Left lobe of liver (tissue), 2 donors: ENCODE measurements at regions not wholly inside any gene's neighbourhood (a gene's known extent, or its start where the extent isn't known, plus 50 kb on each side); places are given as distances from the start of the nearest gene placed in this dataset.

Experiments
- ATAC-seq: fragments of 200-7000 bp; cut with Tn5 transposase; one replicate; pipeline ENCODE4 v1.9.1; 2020; ENCODE audit warnings: mild to moderate bottlenecking, moderate library complexity
- DNase-seq: peaks from one replicate; pipeline ENCODE4 v3.0.0-alpha.2; 2020; ENCODE audit warnings: low spot score
- donor health status: DM: no; HTN: no; CAD: no; lungs with moderate emphysema.
- donor health status: DM: no; HTN: yes; CAD: no.

GRCh38 chr4:163419074-163419473 lies 54.5 kb downstream of the TKTL2 start:
- no peak for DNase-seq
- no peak for ATAC-seq

GRCh38 chr4:163415668-163416067 lies 57.9 kb downstream of the TKTL2 start:
- no peak for DNase-seq

GRCh38 chr4:163414275-163414674 lies 59.3 kb downstream of the TKTL2 start:
- no peak for DNase-seq

More at GRCh38 chr4:163415668-163416067, 57.9 kb downstream of the TKTL2 start:
- ATAC-seq: no peak

GRCh38 chr4:163404580-163404979 lies 60.9 kb downstream of the NPY5R start:
- ATAC-seq (peak; percentile 69), DNase-seq (no peak)

More at GRCh38 chr4:163414275-163414674, 59.3 kb downstream of the TKTL2 start:
- no peak for ATAC-seq

DNA sequence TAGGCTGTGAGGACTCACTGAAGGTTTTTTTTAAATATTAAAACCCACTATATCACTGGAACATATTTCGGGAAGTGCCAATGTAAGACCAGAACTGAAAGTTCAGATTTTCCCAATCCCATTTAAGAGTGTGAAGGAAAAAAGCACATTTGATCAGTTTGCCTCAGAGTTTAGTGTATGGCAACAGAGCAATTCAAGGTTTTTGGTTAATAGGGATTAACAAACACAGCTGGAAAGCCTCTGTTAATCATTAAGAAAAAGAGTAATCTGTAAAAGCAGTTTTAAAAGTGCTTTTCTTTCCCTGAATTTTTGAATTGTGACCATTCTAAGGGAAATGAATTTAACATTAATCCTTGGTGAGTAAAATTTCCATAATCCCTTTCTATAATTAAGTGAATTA lies 60.4 kb downstream of the NPY5R start:
- ATAC-seq: peak; percentile 57
- no peak for DNase-seq
